CD4-positive, alpha-beta T cell (primary cell): ENCODE measurements at regions not wholly inside any gene's neighbourhood (a gene's known extent, or its start where the extent isn't known, plus 50 kb on each side); places are given as distances from the start of the nearest gene placed in this dataset.

Source experiments
- ATAC-seq: fragments of 200-7000 bp; cut with Tn5 transposase; one replicate; pipeline ENCODE4 v1.10.0; 2022; ENCODE audit warnings: mild to moderate bottlenecking; ENCODE audit not compliant: poor library complexity
- CTCF ChIA-PET: fragments of 350-600 bp; sonication (Branson Sonifier 250); formaldehyde crosslinking; loops from one replicate; lab custom pipeline; 2021; ENCODE audit warnings: antibody characterized with exemption, inconsistent platforms; lab: Charles Lee
- POLR2A ChIA-PET: fragments of 350-600 bp; sonication (Branson Sonifier 250); formaldehyde crosslinking; loops from one replicate; lab custom pipeline; 2021; ENCODE audit warnings: antibody characterized with exemption, inconsistent platforms; lab: Charles Lee
- DNase-seq, 14 experiments: peaks; one replicate each; pipeline ENCODE4 v3.0.0-alpha.2; 2013 to 2020; ENCODE audit warnings: mixed read lengths in 2 of 14
- H3K27ac ChIP-seq, 2 donors: one replicate each; pipeline versions ENCODE4 v1.5.1 to v1.7.0; 2013; ENCODE audit warnings: low read length in 2 of 2, low read depth in 1 of 2, mild to moderate bottlenecking in 1 of 2
- H3K27me3 ChIP-seq, 2 experiments: 1 replicate in 1 of 2; 2 replicates in 1 of 2; pipeline versions ENCODE4 v1.6.1 to v1.7.0; 2013; ENCODE audit warnings: low read length in 2 of 2, control low read depth in 1 of 2, mild to moderate bottlenecking in 1 of 2, moderate library complexity in 1 of 2; ENCODE audit not compliant: insufficient read depth in 2 of 2, control insufficient read depth in 1 of 2
- H3K36me3 ChIP-seq: one replicate; pipeline ENCODE4 v1.6.1; 2013; ENCODE audit warnings: low read length, control low read depth; ENCODE audit not compliant: insufficient read depth
- H3K4me1 ChIP-seq: one replicate; pipeline ENCODE4 v1.6.1; 2013; ENCODE audit warnings: low read length, control low read depth; ENCODE audit not compliant: insufficient read depth
- H3K4me3 ChIP-seq: one replicate; pipeline ENCODE4 v1.5.1; 2013; ENCODE audit warnings: mild to moderate bottlenecking, low read length, moderate library complexity
- H3K9me3 ChIP-seq, 2 experiments: 1 replicate in 1 of 2; 2 replicates in 1 of 2; pipeline versions ENCODE4 v1.6.1 to v1.7.0; 2013; ENCODE audit warnings: low read length in 2 of 2, mild to moderate bottlenecking in 2 of 2, control low read depth in 1 of 2, moderate library complexity in 1 of 2; ENCODE audit not compliant: control insufficient read depth in 1 of 2, insufficient read depth in 1 of 2
- H3K27ac Mint-ChIP-seq: one replicate; pipeline ENCODE4 v1.8.0; 2020; ENCODE audit warnings: mixed read lengths
- H3K27me3 Mint-ChIP-seq: one replicate; pipeline ENCODE4 v1.8.0; 2021; ENCODE audit warnings: mixed read lengths
- H3K36me3 Mint-ChIP-seq: one replicate; pipeline ENCODE4 v1.8.0; 2021; ENCODE audit warnings: low read depth, mixed read lengths
- H3K4me1 Mint-ChIP-seq: one replicate; pipeline ENCODE4 v1.8.0; 2021; ENCODE audit warnings: low read depth, mixed read lengths
- H3K4me3 Mint-ChIP-seq: one replicate; pipeline ENCODE4 v1.8.0; 2020; ENCODE audit warnings: mild to moderate bottlenecking, mixed read lengths
- H3K9me3 Mint-ChIP-seq: one replicate; pipeline ENCODE4 v1.8.0; 2020; ENCODE audit warnings: mixed read lengths
- intact Hi-C, 2 experiments: fragments of 100-400 bp; cut with DNase I in 1 of 2; cut with micrococcal nuclease in 1 of 2; formaldehyde crosslinking; loops; one replicate each; pipeline versions ENCODE4 v1.15.1 to v1.9.0; 2023 to 2025; cut with DNase I, micrococcal nuclease
- TF ChIP-seq, protein P1 (sequence below): fragments of 200-600 bp; IDR thresholded peaks from one replicate; pipeline ENCODE4 v1.8.0; 2022; ENCODE audit warnings: antibody characterized with exemption, mild to moderate bottlenecking

DNA sequence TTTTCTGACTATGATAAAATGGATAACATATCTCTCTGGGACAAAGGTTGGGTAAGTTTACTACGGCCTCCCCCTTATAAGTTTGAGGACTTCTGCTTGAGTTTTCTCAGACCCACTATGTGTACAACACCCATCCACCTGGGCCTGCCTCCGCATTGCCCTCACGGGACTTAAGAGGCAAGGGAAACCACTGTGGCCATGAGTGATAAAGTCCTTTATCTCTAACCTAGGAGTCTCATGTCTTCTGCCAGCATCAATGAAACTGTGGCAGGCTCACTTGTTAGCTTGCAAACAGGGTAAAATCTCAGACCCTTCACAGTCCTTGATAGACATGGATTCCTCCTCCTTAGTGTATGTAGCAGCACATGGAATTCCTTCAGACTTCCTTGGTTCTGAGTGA is 173.4 kb upstream of the MYLIP start:
- Histone ChIP-seq H3K27ac (no peak overlapping the region), H3K36me3 (no peaks in the 10 kb centered on the region), H3K4me1 (peaks cover 4% of the 10 kb centered on the region), H3K27me3 (no peaks in the 10 kb centered on the region), H3K9me3 (no peaks in the 10 kb centered on the region), H3K4me3 (no peak overlapping the region)
- TF ChIP-seq, protein P1, sequence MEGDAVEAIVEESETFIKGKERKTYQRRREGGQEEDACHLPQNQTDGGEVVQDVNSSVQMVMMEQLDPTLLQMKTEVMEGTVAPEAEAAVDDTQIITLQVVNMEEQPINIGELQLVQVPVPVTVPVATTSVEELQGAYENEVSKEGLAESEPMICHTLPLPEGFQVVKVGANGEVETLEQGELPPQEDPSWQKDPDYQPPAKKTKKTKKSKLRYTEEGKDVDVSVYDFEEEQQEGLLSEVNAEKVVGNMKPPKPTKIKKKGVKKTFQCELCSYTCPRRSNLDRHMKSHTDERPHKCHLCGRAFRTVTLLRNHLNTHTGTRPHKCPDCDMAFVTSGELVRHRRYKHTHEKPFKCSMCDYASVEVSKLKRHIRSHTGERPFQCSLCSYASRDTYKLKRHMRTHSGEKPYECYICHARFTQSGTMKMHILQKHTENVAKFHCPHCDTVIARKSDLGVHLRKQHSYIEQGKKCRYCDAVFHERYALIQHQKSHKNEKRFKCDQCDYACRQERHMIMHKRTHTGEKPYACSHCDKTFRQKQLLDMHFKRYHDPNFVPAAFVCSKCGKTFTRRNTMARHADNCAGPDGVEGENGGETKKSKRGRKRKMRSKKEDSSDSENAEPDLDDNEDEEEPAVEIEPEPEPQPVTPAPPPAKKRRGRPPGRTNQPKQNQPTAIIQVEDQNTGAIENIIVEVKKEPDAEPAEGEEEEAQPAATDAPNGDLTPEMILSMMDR, result no peak
- no peaks in the 10 kb centered on the region for H3K36me3 Mint-ChIP-seq
- intact Hi-C loops, result no loop called here
- no peak overlapping the region for H3K4me3 Mint-ChIP-seq
- no peaks in the 10 kb centered on the region for H3K27me3 Mint-ChIP-seq
- CTCF ChIA-PET, result no interaction called here
- H3K4me1 Mint-ChIP-seq, result peaks cover 8% of the 10 kb centered on the region
- H3K27ac Mint-ChIP-seq, result no peak overlapping the region
- DNase-seq (no peak), ATAC-seq (no peak)
- H3K9me3 Mint-ChIP-seq, result peaks cover 2% of the 10 kb centered on the region
- POLR2A ChIA-PET, result no interaction called here

DNA sequence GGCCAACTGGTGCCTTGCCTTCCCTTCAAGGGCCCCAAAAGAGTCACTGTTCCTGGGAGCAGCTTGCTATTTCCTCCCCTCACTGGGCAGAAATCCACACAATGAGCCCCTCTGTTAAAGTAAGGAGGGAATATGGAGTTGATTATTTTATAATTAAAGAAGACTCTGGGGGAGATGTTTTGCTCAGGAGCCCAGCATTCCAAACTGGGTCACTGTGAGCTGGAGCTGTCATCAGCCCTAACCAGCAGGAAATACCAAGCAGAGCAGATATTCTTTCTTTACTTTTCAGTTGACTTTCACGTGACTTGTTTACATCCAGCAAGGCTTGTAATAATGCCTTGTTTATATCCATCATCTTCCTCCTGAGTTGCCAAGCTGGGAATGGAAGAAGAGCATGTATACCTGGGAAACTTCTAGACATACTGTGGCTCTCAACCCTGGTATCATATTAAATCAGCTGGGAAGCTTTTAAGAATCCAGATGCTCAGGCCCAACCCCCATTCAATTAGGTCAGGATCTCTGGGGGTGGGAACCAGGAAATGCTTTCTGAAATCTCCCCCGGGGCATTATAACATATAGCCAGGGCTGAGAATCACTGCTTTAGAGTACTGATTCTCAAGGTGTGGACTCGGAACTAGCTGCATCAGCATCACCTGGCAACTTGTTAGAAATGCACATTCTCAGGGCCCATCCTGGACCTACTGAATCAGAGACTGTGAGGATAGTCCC is 175.6 kb upstream of the MYLIP start:
- Histone ChIP-seq H3K27ac (no peak overlapping the region), H3K36me3 (no peaks in the 10 kb centered on the region), H3K27me3 (no peaks in the 10 kb centered on the region), H3K9me3 (no peaks in the 10 kb centered on the region), H3K4me3 (no peak overlapping the region), H3K4me1 (peaks cover 4% of the 10 kb centered on the region)
- ChIA-PET POLR2A (no interaction called here), CTCF (no interaction called here)
- no peak for DNase-seq
- TF ChIP-seq, protein P1, result no peak
- H3K4me1 Mint-ChIP-seq, result peaks cover 8% of the 10 kb centered on the region
- no peak overlapping the region for H3K27ac Mint-ChIP-seq
- H3K4me3 Mint-ChIP-seq, result no peak overlapping the region
- H3K36me3 Mint-ChIP-seq, result no peaks in the 10 kb centered on the region
- intact Hi-C loops, result no loop called here
- peaks cover 2% of the 10 kb centered on the region for H3K9me3 Mint-ChIP-seq
- H3K27me3 Mint-ChIP-seq, result no peaks in the 10 kb centered on the region
- ATAC-seq, result no peak

DNA sequence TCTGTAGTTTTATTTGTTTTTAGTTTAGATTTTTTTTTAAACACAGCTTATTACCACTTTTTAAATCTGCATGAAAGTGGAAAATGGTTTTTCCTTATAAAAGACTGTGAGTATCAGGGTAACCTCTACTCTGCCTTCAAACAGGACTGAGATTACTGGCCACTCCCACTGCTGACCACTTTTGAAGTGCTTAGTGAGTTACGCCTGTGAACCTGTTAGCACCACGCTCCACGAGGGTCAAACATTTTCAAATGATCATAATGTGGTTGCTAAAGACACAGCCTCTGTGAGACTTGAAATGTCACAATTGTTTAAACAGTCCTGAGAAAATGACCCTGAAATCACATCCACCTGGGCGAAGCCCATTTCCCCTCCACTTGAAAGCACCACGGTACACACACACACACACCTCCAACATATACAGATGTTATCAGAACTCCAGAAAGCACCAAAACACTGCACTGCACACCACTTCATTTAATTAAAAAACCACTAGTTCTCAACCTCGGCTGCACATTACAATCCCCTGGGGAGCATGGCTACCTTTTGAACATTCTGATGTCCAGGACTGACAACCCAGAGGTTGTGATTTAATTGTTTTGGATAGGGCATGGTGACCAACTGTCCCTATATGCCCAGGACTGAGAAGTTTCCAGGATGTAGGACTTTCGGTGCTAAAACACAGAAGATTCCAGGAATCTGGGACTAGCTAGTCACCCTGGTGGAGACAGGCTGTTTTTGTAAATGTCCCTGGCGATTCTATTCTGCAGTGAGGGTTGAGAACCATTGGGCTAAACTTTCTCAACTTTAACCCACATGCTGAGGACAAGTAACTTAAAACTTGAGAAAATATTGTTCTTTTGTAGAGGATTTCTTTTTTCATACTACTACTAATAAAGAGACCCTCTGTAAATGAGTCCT is 176.4 kb upstream of the MYLIP start:
- ChIA-PET POLR2A (no interaction called here), CTCF (no interaction called here)
- H3K27ac ChIP-seq, result no peak overlapping the region
- TF ChIP-seq, protein P1, result no peak
- Mint-ChIP-seq H3K36me3 (no peaks in the 10 kb centered on the region), H3K27me3 (no peaks in the 10 kb centered on the region), H3K4me1 (peaks cover 8% of the 10 kb centered on the region), H3K9me3 (peaks cover 2% of the 10 kb centered on the region), H3K4me3 (no peak overlapping the region), H3K27ac (no peak overlapping the region)
- peaks cover 0 to 3% of the 10 kb centered on the region in 2 experiments for H3K9me3 ChIP-seq
- H3K4me3 ChIP-seq, result no peak overlapping the region
- H3K36me3 ChIP-seq, result no peaks in the 10 kb centered on the region
- ATAC-seq (no peak), DNase-seq (no peak)
- H3K27me3 ChIP-seq, result no peaks in the 10 kb centered on the region
- H3K4me1 ChIP-seq, result peaks cover 4% of the 10 kb centered on the region
- intact Hi-C loops, result no loop called here
